HFFc6 (cell line): ENCODE measurements at regions not wholly inside any gene's neighbourhood (a gene's known extent, or its start where the extent isn't known, plus 50 kb on each side); places are given as distances from the start of the nearest gene placed in this dataset.
A peak's percentile ranks its signal among the peaks of the same experiment; 100 is the strongest.

Source experiments
- DNase-seq: peaks from one replicate; pipeline ENCODE4 v3.0.0-alpha.2; 2018
- H3K27ac Mint-ChIP-seq: 2 replicates; pipeline ENCODE4 v1.8.0; 2020; ENCODE audit warnings: mild to moderate bottlenecking, mixed read lengths
- H3K27me3 Mint-ChIP-seq: 2 replicates; pipeline ENCODE4 v1.8.0; 2021; ENCODE audit warnings: mild to moderate bottlenecking, moderate library complexity, mixed read lengths; ENCODE audit not compliant: insufficient read depth
- H3K36me3 Mint-ChIP-seq: 2 replicates; pipeline ENCODE4 v1.8.0; 2021; ENCODE audit warnings: low read depth, mixed read lengths
- H3K4me1 Mint-ChIP-seq: 2 replicates; pipeline ENCODE4 v1.8.0; 2020; ENCODE audit warnings: low read depth, mixed read lengths
- H3K4me3 Mint-ChIP-seq: 2 replicates; pipeline ENCODE4 v1.8.0; 2020; ENCODE audit warnings: mild to moderate bottlenecking, moderate library complexity, mixed read lengths
- H3K9me3 Mint-ChIP-seq: 2 replicates; pipeline ENCODE4 v1.8.0; 2020; ENCODE audit warnings: mild to moderate bottlenecking, mixed read lengths
- TF ChIP-seq, protein P1 (sequence below): fragments of 200-600 bp; sonication (generic); IDR thresholded peaks from 2 replicates; pipeline ENCODE4 v1.5.0; 2021; ENCODE audit warnings: antibody characterized with exemption, mild to moderate bottlenecking

DNA sequence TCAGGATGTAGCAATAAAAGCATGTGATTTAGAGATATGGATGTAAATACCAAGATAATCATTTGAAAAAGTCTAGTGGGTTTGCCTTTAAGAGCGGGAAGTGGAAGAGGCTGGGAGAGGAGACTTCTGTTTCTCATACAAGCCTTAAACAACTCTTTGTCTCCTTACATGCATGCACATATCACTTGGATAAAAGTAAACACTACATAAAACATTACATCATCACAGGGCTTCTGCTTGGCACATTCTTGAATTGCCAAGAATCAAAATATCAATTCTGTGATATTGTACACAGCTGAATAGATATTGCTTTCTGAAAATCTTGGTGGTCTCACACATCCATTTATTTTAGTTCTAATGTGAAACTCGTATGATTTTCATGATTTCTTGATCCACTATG, 57.6 kb downstream of the FOXD1 start:
- TF ChIP-seq, protein P1, sequence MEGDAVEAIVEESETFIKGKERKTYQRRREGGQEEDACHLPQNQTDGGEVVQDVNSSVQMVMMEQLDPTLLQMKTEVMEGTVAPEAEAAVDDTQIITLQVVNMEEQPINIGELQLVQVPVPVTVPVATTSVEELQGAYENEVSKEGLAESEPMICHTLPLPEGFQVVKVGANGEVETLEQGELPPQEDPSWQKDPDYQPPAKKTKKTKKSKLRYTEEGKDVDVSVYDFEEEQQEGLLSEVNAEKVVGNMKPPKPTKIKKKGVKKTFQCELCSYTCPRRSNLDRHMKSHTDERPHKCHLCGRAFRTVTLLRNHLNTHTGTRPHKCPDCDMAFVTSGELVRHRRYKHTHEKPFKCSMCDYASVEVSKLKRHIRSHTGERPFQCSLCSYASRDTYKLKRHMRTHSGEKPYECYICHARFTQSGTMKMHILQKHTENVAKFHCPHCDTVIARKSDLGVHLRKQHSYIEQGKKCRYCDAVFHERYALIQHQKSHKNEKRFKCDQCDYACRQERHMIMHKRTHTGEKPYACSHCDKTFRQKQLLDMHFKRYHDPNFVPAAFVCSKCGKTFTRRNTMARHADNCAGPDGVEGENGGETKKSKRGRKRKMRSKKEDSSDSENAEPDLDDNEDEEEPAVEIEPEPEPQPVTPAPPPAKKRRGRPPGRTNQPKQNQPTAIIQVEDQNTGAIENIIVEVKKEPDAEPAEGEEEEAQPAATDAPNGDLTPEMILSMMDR: no peak
- Mint-ChIP-seq H3K27ac (no peak overlapping the region), H3K36me3 (peaks cover 7% of the 10 kb centered on the region), H3K4me1 (peaks cover 44% of the 10 kb centered on the region), H3K9me3 (peaks cover 4% of the 10 kb centered on the region), H3K4me3 (peak overlapping the region; percentile 29; the same call in 1 of the 2 replicates), H3K27me3 (no peaks in the 10 kb centered on the region)
- no peak for DNase-seq

DNA sequence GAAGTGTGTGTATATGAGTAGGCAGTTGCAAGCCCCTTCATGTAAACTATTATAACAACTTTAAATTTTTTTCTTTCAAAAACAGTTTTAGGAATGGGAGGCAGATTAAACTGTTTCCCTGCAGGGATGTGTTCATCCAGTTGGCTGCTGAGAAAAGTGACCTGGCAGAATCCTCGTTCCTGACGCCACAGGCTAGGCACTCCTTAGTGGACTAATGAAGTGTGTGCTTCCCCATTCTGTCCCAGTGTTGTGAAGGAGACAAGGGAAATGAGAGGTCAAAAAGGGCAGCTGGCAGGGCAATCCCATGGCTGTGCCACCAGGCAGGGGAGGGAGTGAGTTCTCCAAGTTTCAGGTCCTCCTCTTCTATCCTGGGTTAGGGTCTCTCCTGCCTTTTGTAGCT, 59.8 kb downstream of the FOXD1 start:
- DNase-seq: no peak
- peaks cover 33% of the 10 kb centered on the region for H3K4me1 Mint-ChIP-seq
- H3K27me3 Mint-ChIP-seq: no peaks in the 10 kb centered on the region
- no peak overlapping the region for H3K27ac Mint-ChIP-seq
- TF ChIP-seq, protein P1: no peak
- H3K36me3 Mint-ChIP-seq: peaks cover 27% of the 10 kb centered on the region
- H3K4me3 Mint-ChIP-seq: no peak overlapping the region
- H3K9me3 Mint-ChIP-seq: peaks cover 25% of the 10 kb centered on the region

DNA sequence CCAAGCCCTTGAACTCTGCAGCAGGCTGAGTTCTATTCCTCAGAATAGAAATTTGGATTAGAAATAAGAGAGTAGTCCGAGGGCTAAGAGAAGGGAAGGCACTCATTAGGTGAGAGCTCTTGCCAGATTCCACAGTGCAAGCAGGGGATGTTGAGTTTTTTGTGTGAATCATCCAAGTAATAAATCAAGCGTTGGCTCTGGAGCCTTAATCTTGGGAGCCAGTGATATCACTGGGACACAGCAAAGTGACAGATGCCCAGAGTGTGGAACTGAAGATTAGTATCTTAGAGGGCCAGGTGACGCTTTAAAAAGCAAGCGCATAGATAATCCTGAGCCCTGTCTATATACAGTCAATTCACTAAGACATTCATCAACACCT, 60.3 kb downstream of the FOXD1 start:
- no peak overlapping the region for H3K4me3 Mint-ChIP-seq
- DNase-seq: no peak

DNA sequence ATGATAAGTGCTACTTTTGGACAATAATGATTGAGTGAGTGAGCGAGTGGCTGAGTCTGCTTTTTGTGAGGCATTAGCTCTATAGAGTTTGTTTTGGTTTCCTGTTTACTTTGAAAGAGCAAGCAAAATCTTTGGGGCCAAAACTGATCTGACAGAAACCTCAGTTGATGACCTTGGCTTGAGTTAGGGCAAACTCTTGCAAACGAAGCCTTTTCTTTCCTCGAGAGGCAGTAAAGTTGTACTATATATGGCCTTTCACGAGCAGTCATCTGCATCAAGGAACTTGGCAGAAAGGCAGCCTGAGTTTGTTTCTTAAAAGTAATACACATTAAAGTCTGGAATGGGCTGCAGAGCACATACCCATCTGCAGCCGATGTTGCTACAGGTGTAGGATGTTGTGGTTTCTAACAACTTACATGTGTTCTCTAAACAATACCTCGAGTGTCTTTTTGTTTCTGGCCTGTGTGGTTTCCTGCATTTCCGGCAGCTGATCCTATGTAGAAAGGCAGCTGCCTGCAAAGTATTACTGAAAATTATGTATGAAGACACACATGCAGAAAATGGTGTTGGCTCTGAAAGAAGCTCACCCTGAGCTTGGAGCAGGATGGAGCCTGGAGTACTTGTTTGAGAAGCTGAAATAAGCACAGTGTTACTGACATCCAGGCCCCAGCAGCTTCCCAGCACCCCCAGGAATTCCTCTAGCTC, 60.8 kb downstream of the FOXD1 start:
- H3K27me3 Mint-ChIP-seq: no peaks in the 10 kb centered on the region
- H3K27ac Mint-ChIP-seq: no peak overlapping the region
- no peak for DNase-seq
- H3K4me1 Mint-ChIP-seq: peaks cover 33% of the 10 kb centered on the region
- no peak overlapping the region for H3K4me3 Mint-ChIP-seq
- TF ChIP-seq, protein P1: no peak
- H3K9me3 Mint-ChIP-seq: peaks cover 35% of the 10 kb centered on the region
- H3K36me3 Mint-ChIP-seq: peaks cover 37% of the 10 kb centered on the region

More for the DNA sequence above, 60.3 kb downstream of the FOXD1 start:
- H3K27ac Mint-ChIP-seq: no peak overlapping the region
- peaks cover 32% of the 10 kb centered on the region for H3K36me3 Mint-ChIP-seq
- peaks cover 29% of the 10 kb centered on the region for H3K9me3 Mint-ChIP-seq
- peaks cover 33% of the 10 kb centered on the region for H3K4me1 Mint-ChIP-seq
- TF ChIP-seq, protein P1: no peak
- H3K27me3 Mint-ChIP-seq: no peaks in the 10 kb centered on the region

GRCh38 chr5:73387149-73387591, 61.4 kb downstream of the FOXD1 start:
- Mint-ChIP-seq H3K36me3 (peaks cover 38% of the 10 kb centered on the region), H3K9me3 (peaks cover 38% of the 10 kb centered on the region), H3K27me3 (no peaks in the 10 kb centered on the region), H3K4me1 (peaks cover 33% of the 10 kb centered on the region), H3K4me3 (no peak overlapping the region), H3K27ac (no peak overlapping the region)
- TF ChIP-seq, protein P1: peak; percentile 34; the same call in 1 of the 2 replicates
- DNase-seq: no peak
